ENCODE measurements at regions not wholly inside any gene's neighbourhood (a gene's known extent, or its start where the extent isn't known, plus 50 kb on each side); places are given as distances from the start of the nearest gene placed in this dataset.

GRCh38 chr3:144363856-144364255 lies 392.2 kb downstream of the DIPK2A start:
- H3K9me3 ChIP-seq = peaks cover 0 to 14% (median 0%) of the 10 kb centered on the region in 3 donors
- H3K4me3 ChIP-seq = no peak overlapping the region
- DNase-seq = no peak
- ATAC-seq = no peak
- 95 to 96% methylated on average over 5 of the region's 5 CpGs for WGBS, 2 donors
- H3K27me3 ChIP-seq = no peaks in the 10 kb centered on the region
- intact Hi-C loops (cut with DNase I) = no loop called here
- no peaks in the 10 kb centered on the region for H3K36me3 ChIP-seq (replicated peaks in 1 of 2; ENCODE audit: insufficient read depth in 1 of 2, low read depth in 2 of 2)
- no peaks in the 10 kb centered on the region for H3K4me1 ChIP-seq
- H3K27ac ChIP-seq = no peak overlapping the region
- TF ChIP-seq POLR2A (IDR thresholded peaks at IDR 0.05) = no peak
- no peak for TF ChIP-seq CTCF (IDR thresholded peaks at IDR 0.05)

GRCh38 chr3:144364737-144365136 lies 393.1 kb downstream of the DIPK2A start:
- TF ChIP-seq POLR2A (IDR thresholded peaks at IDR 0.05) (no peak), CTCF (IDR thresholded peaks at IDR 0.05) (no peak)
- H3K27me3 ChIP-seq = no peaks in the 10 kb centered on the region
- peaks cover 0 to 14% (median 0%) of the 10 kb centered on the region in 3 donors for H3K9me3 ChIP-seq
- intact Hi-C loops (cut with DNase I) = no loop called here
- H3K4me3 ChIP-seq = no peak overlapping the region
- H3K27ac ChIP-seq = no peak overlapping the region
- no peaks in the 10 kb centered on the region for H3K36me3 ChIP-seq (replicated peaks in 1 of 2; ENCODE audit: insufficient read depth in 1 of 2, low read depth in 2 of 2)
- ATAC-seq = no peak
- H3K4me1 ChIP-seq = no peaks in the 10 kb centered on the region
- 76 to 81% methylated on average over 2 of the region's 2 CpGs for WGBS, 2 donors
- no peak for DNase-seq

- Histone ChIP-seq H3K27ac (no peak overlapping the region), H3K4me1 (no peaks in the 10 kb centered on the region), H3K9me3 (peaks cover 0 to 14% (median 0%) of the 10 kb centered on the region in 3 donors), H3K36me3 (replicated peaks in 1 of 2; ENCODE audit: insufficient read depth in 1 of 2, low read depth in 2 of 2) (no peaks in the 10 kb centered on the region), H3K4me3 (no peak overlapping the region), H3K27me3 (no peaks in the 10 kb centered on the region)
- intact Hi-C loops (cut with DNase I) = no loop called here
- TF ChIP-seq CTCF (IDR thresholded peaks at IDR 0.05) (no peak), POLR2A (IDR thresholded peaks at IDR 0.05) (no peak)
- no peak for ATAC-seq
- WGBS, 2 donors = 81 to 97% methylated on average over 2 of the region's 2 CpGs
- DNase-seq = no peak
Observed at GRCh38 chr3:144369129-144369879, 397.7 kb downstream of the DIPK2A start.

- 89% methylated on average over 1 of the region's 1 CpG for WGBS, 2 donors
- no peaks in the 10 kb centered on the region for H3K36me3 ChIP-seq (replicated peaks in 1 of 2; ENCODE audit: insufficient read depth in 1 of 2, low read depth in 2 of 2)
- DNase-seq (no peak), ATAC-seq (peak; percentile 18)
- no peak overlapping the region for H3K4me3 ChIP-seq
- intact Hi-C loops (cut with DNase I) = no loop called here
- H3K27ac ChIP-seq = peak overlapping the region in 3 of 4 donors; percentile 2 to 34 (median 11)
- no peaks in the 10 kb centered on the region for H3K27me3 ChIP-seq
- no peak for TF ChIP-seq POLR2A (IDR thresholded peaks at IDR 0.05)
- TF ChIP-seq CTCF (IDR thresholded peaks at IDR 0.05) = no peak
- H3K9me3 ChIP-seq = no peaks in the 10 kb centered on the region
- H3K4me1 ChIP-seq = no peaks in the 10 kb centered on the region
Observed at GRCh38 chr3:144375088-144375487, 403.5 kb downstream of the DIPK2A start.

- no peak overlapping the region for H3K4me3 ChIP-seq
- WGBS, 2 donors = 16 to 17% methylated on average over 4 of the region's 4 CpGs
- no peak overlapping the region for H3K27ac ChIP-seq
- TF ChIP-seq POLR2A (IDR thresholded peaks at IDR 0.05) (no peak), CTCF (IDR thresholded peaks at IDR 0.05) (no peak)
- DNase-seq = peak in 1 of 4 donors; percentile 18
- intact Hi-C loops (cut with DNase I) = no loop called here
- no peaks in the 10 kb centered on the region for H3K9me3 ChIP-seq
- H3K36me3 ChIP-seq (replicated peaks in 1 of 2; ENCODE audit: insufficient read depth in 1 of 2, low read depth in 2 of 2) = no peaks in the 10 kb centered on the region
- H3K4me1 ChIP-seq = peaks cover 16% of the 10 kb centered on the region
- no peaks in the 10 kb centered on the region for H3K27me3 ChIP-seq
- no peak for ATAC-seq
Observed at GRCh38 chr3:144380849-144381248, 409.2 kb downstream of the DIPK2A start.

Data from body of pancreas (tissue), 4 donors.